T-helper 2 cell treated with Interferon-gamma antibody and Interleukin-4, amounts not matched to agents 5 μg/mL and 100 μg/mL, for 36 hours (primary cell): ENCODE measurements at regions not wholly inside any gene's neighbourhood (a gene's known extent, or its start where the extent isn't known, plus 50 kb on each side); places are given as distances from the start of the nearest gene placed in this dataset.

Experiments used
- DNase-seq: peaks from one replicate; pipeline ENCODE4 v3.0.0; 2021; ENCODE audit warnings: low spot score
- H3K27ac Mint-ChIP-seq: one replicate; pipeline ENCODE4 v1.8.0; 2021; ENCODE audit warnings: mild to moderate bottlenecking, mixed read lengths
- H3K27me3 Mint-ChIP-seq: one replicate; pipeline ENCODE4 v1.8.0; 2021; ENCODE audit warnings: low read depth, mixed read lengths
- H3K36me3 Mint-ChIP-seq: one replicate; pipeline ENCODE4 v1.8.0; 2021; ENCODE audit warnings: low read depth, mixed read lengths
- H3K4me1 Mint-ChIP-seq: one replicate; pipeline ENCODE4 v1.8.0; 2021; ENCODE audit warnings: low read depth, mixed read lengths
- H3K4me3 Mint-ChIP-seq: one replicate; pipeline ENCODE4 v1.8.0; 2022; ENCODE audit warnings: mild to moderate bottlenecking, moderate library complexity, mixed read lengths
- H3K9me3 Mint-ChIP-seq: one replicate; pipeline ENCODE4 v1.8.0; 2021; ENCODE audit warnings: mixed read lengths

DNA sequence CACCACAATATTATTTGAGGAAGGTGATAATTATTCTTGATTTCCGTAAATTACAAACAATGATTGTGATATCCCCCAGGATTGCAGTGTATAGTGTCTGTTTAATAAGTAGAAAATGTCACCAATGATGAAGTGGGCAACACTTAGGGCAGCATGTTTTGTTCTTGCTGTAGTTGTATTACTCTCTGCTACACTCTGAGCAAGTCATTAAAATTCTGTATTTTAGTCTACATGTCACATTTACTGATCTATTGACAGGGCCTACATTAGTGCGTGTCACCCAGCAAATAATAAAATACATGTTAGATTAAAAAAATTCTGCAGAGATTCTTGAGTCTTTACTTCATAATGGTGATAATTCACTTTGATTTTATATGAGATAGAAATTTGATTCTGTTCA is 247.6 kb downstream of the TMX3 start:
- Mint-ChIP-seq H3K9me3 (no peaks in the 10 kb centered on the region), H3K27me3 (no peaks in the 10 kb centered on the region), H3K4me1 (peaks cover 5% of the 10 kb centered on the region), H3K36me3 (no peaks in the 10 kb centered on the region), H3K4me3 (no peak overlapping the region), H3K27ac (no peak overlapping the region)
- DNase-seq = no peak

DNA sequence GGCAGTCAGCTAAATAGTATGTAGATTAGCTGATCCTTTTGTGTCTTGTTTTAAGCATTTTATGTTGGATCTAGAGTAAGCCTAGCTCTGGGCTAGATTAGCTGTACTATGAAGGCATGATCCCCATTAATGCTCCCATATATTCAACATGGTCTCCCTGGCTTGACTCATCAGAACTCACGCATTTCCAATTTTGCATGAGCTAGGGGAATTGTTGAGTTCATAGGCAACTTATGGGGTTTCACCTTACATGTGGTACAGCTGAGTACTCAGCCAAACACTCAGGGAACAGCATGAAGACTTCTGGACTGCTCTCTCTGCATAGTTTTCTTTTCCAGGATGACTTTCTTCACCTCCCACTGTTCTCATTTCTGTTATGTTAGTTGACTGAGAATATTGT is 248.2 kb downstream of the TMX3 start:
- peaks cover 5% of the 10 kb centered on the region for H3K4me1 Mint-ChIP-seq
- H3K27me3 Mint-ChIP-seq = no peaks in the 10 kb centered on the region
- H3K4me3 Mint-ChIP-seq = no peak overlapping the region
- H3K27ac Mint-ChIP-seq = no peak overlapping the region
- no peaks in the 10 kb centered on the region for H3K36me3 Mint-ChIP-seq
- H3K9me3 Mint-ChIP-seq = no peaks in the 10 kb centered on the region
- no peak for DNase-seq

DNA sequence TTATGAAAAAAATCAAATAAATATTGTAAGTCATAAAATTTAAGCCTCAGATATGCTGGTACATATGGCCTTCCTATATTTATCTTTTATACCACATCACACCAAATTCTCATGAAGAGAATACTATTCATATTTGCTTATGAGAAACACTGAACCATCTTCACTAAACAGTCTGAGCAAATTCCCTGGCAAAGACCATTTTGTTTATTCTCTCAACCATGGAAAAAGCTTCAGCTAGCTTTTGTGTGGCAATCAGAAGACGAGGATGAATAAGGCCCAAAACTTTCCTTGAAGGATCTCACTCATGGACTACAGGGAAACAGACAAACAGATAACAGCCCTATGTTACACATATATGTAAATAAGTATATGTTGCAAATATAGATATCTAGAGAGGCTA is 252.1 kb downstream of the TMX3 start:
- Mint-ChIP-seq H3K36me3 (no peaks in the 10 kb centered on the region), H3K4me1 (peaks cover 1% of the 10 kb centered on the region), H3K27me3 (no peaks in the 10 kb centered on the region), H3K4me3 (no peak overlapping the region), H3K27ac (no peak overlapping the region), H3K9me3 (no peaks in the 10 kb centered on the region)
- no peak for DNase-seq

DNA sequence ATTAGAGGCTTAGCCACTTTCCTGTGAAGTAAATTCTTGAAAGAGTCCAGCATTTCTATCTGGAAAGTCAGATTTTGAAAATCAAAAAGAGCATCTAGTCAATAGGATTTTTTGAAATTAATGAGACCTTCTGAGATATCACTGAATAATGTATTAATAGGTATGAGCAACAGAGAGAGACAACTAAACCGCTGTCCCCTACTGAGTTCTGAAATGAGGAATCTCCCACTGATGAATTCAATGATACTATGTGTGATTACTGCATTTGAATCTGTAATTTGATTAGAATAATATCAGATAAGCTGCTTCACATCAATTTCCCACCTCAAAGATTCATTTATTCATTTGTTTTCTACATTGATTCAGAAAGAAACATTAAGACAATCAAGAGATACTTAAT is 252.8 kb downstream of the TMX3 start:
- Mint-ChIP-seq H3K27me3 (no peaks in the 10 kb centered on the region), H3K27ac (no peak overlapping the region), H3K9me3 (no peaks in the 10 kb centered on the region), H3K4me3 (no peak overlapping the region), H3K36me3 (no peaks in the 10 kb centered on the region), H3K4me1 (no peaks in the 10 kb centered on the region)
- no peak for DNase-seq

DNA sequence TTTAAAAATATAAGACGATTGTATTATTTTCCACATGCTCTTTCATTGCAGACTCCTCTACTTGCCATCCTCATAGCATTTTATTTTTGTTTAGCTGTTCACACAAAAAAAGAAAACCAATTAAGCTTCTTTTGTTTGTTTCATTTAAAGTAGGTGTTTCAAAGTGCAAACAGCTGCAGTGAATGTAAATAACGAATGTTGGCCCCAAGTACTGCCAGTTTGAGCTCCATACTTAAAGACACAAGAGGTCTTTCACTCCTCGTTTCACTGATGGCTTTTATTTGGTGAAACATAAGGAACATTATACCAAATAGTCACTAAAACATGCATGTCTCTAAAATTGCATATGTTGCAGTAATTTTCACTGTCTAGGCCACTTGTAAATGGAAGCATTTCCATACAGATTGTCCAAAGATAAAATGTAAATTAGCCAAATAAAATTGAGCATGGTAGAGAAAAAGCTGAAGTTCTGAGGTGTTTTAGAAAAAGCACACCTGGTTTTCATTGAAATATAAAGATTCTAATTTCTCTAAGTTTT is 253.4 kb downstream of the TMX3 start:
- no peak for DNase-seq
- H3K27ac Mint-ChIP-seq = no peak overlapping the region
- H3K36me3 Mint-ChIP-seq = no peaks in the 10 kb centered on the region
- no peaks in the 10 kb centered on the region for H3K4me1 Mint-ChIP-seq
- H3K27me3 Mint-ChIP-seq = no peaks in the 10 kb centered on the region
- H3K4me3 Mint-ChIP-seq = no peak overlapping the region
- H3K9me3 Mint-ChIP-seq = no peaks in the 10 kb centered on the region

DNA sequence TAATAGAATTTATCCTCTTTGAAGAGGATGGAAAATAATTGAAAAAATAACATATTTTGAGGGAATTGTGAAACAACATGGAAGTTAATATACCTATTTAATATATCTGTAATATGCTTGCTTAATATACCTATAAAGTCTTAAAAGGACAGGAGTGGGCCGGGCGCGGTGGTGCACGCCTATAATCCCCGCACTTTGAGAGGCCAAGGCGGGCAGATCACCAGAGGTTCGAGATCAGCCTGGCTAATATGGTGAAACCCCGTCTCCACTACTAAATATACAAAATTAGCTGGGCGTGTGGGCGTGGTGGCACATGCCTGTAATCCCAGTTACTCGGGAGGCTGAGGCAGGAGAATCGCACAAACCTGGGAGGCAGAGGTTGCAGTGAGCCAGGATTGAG is 254.9 kb downstream of the TMX3 start:
- no peaks in the 10 kb centered on the region for H3K27me3 Mint-ChIP-seq
- no peaks in the 10 kb centered on the region for H3K4me1 Mint-ChIP-seq
- H3K4me3 Mint-ChIP-seq = no peak overlapping the region
- DNase-seq = no peak
- no peaks in the 10 kb centered on the region for H3K9me3 Mint-ChIP-seq
- H3K27ac Mint-ChIP-seq = no peak overlapping the region
- no peaks in the 10 kb centered on the region for H3K36me3 Mint-ChIP-seq

DNA sequence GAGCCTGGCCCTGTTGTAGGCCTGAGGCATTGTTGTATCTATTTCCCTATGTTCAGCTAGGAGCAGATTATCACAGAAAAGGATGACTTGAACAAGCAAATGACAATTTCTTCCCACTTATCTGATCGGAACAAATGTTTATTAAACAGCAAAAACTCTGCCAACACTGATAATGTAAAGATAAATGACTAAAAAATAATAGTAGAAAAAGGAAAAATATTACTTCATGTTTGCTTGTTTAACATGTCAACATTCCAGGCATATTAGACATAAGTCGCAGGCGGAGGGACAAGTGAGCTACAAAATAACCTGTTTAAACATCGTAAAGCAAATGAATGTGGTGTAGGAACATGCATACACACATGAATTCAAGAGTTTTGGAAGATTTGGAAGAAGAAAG is 257.9 kb downstream of the TMX3 start:
- DNase-seq = no peak
- Mint-ChIP-seq H3K4me1 (no peaks in the 10 kb centered on the region), H3K4me3 (no peak overlapping the region), H3K27ac (no peak overlapping the region), H3K36me3 (no peaks in the 10 kb centered on the region), H3K27me3 (no peaks in the 10 kb centered on the region), H3K9me3 (no peaks in the 10 kb centered on the region)

DNA sequence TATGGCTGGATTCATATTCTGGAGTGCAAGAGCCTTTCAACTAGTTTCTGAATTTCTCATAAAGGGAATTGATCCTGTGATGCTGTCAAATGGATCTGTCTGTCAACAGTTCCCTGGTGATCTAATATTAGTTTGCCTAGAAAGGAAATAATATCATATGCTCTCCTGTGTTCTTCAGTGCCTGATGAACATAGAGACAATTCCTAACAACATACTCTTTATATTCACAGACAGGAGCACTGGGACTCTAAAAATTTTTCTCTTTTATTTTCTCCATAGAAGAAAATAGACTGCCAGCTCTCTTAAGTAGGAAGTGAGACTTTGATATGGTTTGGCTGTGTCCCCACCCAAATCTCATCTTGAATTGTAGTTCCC is 259.7 kb downstream of the TMX3 start:
- Mint-ChIP-seq H3K9me3 (no peaks in the 10 kb centered on the region), H3K27ac (no peak overlapping the region), H3K4me3 (no peak overlapping the region), H3K4me1 (no peaks in the 10 kb centered on the region), H3K27me3 (no peaks in the 10 kb centered on the region), H3K36me3 (no peaks in the 10 kb centered on the region)
- DNase-seq = no peak

DNA sequence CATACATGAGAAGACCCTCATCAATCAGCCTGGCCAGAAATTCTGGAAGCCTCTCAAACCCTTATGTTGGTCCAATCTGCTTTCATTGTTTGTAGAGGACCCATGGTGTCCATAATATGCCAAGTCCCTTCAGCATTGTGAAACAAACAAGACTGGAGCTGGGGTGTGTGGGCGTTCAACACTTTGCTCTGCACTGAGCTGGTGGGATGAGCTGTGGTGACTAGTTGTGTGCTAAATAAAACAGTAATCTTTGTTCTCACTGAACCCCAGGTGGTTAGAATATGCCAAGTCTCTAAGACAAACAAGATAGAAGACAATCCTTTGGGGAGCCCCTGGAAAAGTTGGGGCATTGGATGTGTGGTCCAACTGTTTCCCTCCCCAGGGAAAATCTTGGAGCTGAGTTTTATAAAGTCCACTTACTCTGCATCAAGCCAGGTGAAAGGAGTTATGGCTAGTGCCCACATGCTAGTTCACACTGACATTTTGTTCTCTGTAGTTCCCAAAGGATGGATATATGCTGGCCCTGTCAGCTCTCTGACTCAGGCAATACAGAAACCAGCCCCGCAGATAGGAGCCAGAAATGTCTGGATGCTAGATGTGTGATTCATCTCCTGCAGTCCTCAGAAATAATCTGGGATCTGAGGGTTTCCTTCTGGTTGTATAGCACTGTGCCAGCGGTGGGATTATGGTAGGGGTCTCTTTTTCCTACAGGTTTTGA is 260.2 kb downstream of the TMX3 start:
- Mint-ChIP-seq H3K36me3 (no peaks in the 10 kb centered on the region), H3K4me3 (no peak overlapping the region), H3K4me1 (no peaks in the 10 kb centered on the region), H3K27me3 (no peaks in the 10 kb centered on the region), H3K9me3 (no peaks in the 10 kb centered on the region), H3K27ac (no peak overlapping the region)
- no peak for DNase-seq

DNA sequence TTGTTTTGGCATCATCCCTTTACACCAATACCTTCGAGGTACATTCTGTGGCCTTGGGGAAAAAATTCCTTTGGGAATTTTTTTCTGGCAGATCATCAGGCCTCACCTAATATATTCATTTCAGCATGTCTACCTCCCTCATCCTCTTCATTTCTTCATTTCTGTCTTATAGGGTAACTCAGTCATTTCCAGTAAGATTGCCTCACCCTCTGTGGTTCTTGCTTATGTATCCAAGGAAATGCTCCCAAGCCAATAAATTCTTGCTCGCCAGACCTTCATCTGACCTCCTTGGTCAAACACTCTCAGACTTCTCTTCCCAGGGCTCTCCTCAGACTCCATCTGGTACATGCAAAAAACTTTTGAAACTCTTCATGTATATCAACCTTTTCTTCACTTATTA is 265.6 kb downstream of the TMX3 start:
- no peaks in the 10 kb centered on the region for H3K4me1 Mint-ChIP-seq
- DNase-seq = no peak
- no peaks in the 10 kb centered on the region for H3K36me3 Mint-ChIP-seq
- H3K9me3 Mint-ChIP-seq = no peaks in the 10 kb centered on the region
- no peak overlapping the region for H3K4me3 Mint-ChIP-seq
- H3K27me3 Mint-ChIP-seq = no peaks in the 10 kb centered on the region
- H3K27ac Mint-ChIP-seq = no peak overlapping the region

DNA sequence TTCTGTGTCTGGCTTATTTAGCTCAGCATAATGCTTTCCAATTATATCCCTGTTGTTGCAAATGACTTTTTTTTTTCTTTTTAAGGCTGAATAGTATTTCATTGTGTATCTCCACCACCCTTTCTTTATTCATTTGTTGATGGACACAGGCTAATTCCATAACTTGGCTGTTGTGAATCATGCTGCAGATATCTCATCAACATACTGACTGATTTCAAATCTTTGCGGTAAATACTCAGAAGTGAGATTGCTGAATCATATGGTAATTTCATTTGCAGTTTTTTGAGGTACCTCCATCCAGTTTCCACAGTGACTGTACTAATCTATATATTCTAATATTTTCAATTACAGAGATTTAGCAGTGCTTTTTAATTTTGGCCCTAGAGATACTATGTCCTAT is 266.2 kb downstream of the TMX3 start:
- Mint-ChIP-seq H3K27me3 (no peaks in the 10 kb centered on the region), H3K4me3 (no peak overlapping the region), H3K9me3 (no peaks in the 10 kb centered on the region), H3K36me3 (no peaks in the 10 kb centered on the region), H3K4me1 (no peaks in the 10 kb centered on the region), H3K27ac (no peak overlapping the region)
- no peak for DNase-seq

DNA sequence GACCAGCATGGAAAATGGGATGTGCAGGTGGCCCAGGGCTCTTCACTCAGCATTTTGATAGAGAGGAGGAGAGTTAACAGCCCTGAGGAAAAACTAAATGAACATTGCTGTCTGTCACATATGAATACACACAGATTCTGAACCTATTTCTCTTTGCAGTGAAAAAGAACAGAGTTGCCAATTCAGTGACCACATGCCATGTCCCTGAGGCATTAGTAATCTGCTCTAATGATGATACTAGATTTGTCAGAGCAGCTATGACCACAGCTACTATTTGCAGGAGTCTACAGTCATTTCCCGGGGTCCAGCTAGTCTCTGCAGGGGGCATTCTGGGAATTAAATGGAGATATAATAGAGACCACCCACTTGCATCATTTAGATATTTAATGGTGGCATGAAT is 267.6 kb downstream of the TMX3 start:
- no peak for DNase-seq
- H3K9me3 Mint-ChIP-seq = no peaks in the 10 kb centered on the region
- no peaks in the 10 kb centered on the region for H3K36me3 Mint-ChIP-seq
- no peak overlapping the region for H3K27ac Mint-ChIP-seq
- no peaks in the 10 kb centered on the region for H3K27me3 Mint-ChIP-seq
- H3K4me3 Mint-ChIP-seq = no peak overlapping the region
- H3K4me1 Mint-ChIP-seq = no peaks in the 10 kb centered on the region

DNA sequence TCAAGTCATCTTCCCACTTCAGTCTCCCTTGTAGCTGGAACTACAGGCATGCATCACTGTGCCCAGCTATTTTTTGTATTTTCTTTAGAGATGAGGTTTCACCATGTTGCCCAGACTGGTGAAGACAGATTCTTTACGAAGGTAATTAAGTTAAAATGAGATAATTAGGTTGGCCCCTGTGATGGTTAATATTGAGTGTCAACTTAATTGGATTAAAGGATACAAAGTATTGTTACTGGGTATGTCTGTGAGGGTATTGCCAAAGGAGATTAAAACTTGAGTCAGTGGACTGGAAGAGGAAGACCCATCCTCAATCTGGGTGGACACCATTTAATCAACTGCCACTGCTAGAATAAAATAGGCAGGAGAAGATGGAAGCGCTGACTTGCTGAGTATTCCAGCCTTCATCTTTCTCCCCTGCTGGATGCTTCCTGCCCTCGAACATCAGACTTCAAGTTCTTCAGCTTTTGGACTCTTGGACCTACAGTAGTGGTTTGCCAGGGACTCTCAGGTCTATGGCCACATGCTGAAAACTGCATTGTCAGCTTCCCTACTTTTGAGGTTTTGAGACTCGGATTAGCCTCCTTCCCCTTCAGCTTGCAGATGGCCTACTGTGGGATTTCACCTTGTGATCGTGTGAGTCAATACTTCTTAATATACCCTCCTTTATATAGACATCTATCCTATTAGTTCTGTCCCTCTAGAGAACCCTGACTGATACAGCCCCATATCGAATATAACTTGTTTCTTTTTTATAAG is 269.1 kb downstream of the TMX3 start:
- H3K9me3 Mint-ChIP-seq = no peaks in the 10 kb centered on the region
- no peak for DNase-seq

DNA sequence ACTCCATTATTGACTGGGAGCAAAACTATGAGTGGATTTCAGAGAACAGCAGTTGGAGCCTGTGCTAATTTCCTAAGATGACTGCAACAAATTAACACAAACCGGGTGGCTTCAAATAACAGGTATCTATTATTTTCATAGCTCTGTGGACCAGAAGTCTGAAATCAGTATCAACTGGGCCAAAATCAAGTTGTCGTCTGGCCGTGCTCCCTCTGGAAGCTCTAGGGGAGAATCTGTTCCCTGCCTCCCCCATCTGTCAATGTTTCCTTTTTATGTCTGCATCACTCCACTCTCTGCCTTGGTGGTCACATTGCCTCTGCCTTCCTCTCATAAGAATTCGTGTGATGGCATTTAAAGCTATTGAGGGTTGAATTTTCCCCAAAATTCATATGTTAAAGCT is 269.8 kb downstream of the TMX3 start:
- DNase-seq = no peak
- Mint-ChIP-seq H3K4me3 (no peak overlapping the region), H3K4me1 (no peaks in the 10 kb centered on the region)

More for the DNA sequence above, 269.1 kb downstream of the TMX3 start:
- no peak overlapping the region for H3K4me3 Mint-ChIP-seq
- no peaks in the 10 kb centered on the region for H3K27me3 Mint-ChIP-seq
- no peak overlapping the region for H3K27ac Mint-ChIP-seq
- H3K36me3 Mint-ChIP-seq = no peaks in the 10 kb centered on the region
- no peaks in the 10 kb centered on the region for H3K4me1 Mint-ChIP-seq

More for the DNA sequence above, 269.8 kb downstream of the TMX3 start:
- H3K27ac Mint-ChIP-seq = no peak overlapping the region
- no peaks in the 10 kb centered on the region for H3K36me3 Mint-ChIP-seq
- H3K9me3 Mint-ChIP-seq = no peaks in the 10 kb centered on the region
- no peaks in the 10 kb centered on the region for H3K27me3 Mint-ChIP-seq
